ENCODE measurements at regions not wholly inside any gene's neighbourhood (a gene's known extent, or its start where the extent isn't known, plus 50 kb on each side); places are given as distances from the start of the nearest gene placed in this dataset.

GRCh38 chr16:7026639-7027038, 306.0 kb upstream of the RBFOX1 start:
- POLR2A ChIA-PET, result no interaction called here
- DNase-seq (no peak), ATAC-seq (no peak)
- Mint-ChIP-seq H3K27me3 (peaks cover 2% of the 10 kb centered on the region), H3K4me3 (no peak overlapping the region), H3K27ac (no peak overlapping the region), H3K4me1 (ENCODE audit: low read depth) (no peaks in the 10 kb centered on the region), H3K9me3 (peaks cover 18% of the 10 kb centered on the region), H3K36me3 (ENCODE audit: low read depth) (no peaks in the 10 kb centered on the region)
- intact Hi-C loops (cut with micrococcal nuclease), result no loop called here
- CTCF ChIA-PET, result interaction anchor here (1.0 kb wide), 1 partner anchor 12 kb away, joined by 3 read pairs; no protein-coding TSS in a partner anchor
- no peak for TF ChIP-seq CTCF (IDR thresholded peaks at IDR 0.05)

GRCh38 chr16:7025616-7026190, 306.9 kb upstream of the RBFOX1 start:
- DNase-seq (peak; percentile 64), ATAC-seq (no peak)
- H3K9me3 Mint-ChIP-seq, result peaks cover 16% of the 10 kb centered on the region
- no peak overlapping the region for H3K27ac Mint-ChIP-seq
- TF ChIP-seq CTCF (IDR thresholded peaks at IDR 0.05), result peak; percentile 51
- ChIA-PET CTCF (interaction anchor here (0.6 to 1.0 kb wide), 4 partner anchors 13 to 563 kb away, joined by 3 read pairs; no protein-coding TSS in a partner anchor), POLR2A (interaction anchor here (0.6 kb wide), 1 partner anchor 33 kb away, joined by 3 read pairs; no protein-coding TSS in a partner anchor)
- intact Hi-C loops (cut with micrococcal nuclease), result no loop called here
- no peaks in the 10 kb centered on the region for H3K4me1 Mint-ChIP-seq (ENCODE audit: low read depth)
- H3K36me3 Mint-ChIP-seq (ENCODE audit: low read depth), result no peaks in the 10 kb centered on the region
- peaks cover 2% of the 10 kb centered on the region for H3K27me3 Mint-ChIP-seq
- H3K4me3 Mint-ChIP-seq, result no peak overlapping the region

- Mint-ChIP-seq H3K36me3 (ENCODE audit: low read depth) (no peaks in the 10 kb centered on the region), H3K9me3 (peaks cover 2% of the 10 kb centered on the region), H3K4me3 (no peak overlapping the region), H3K27ac (no peak overlapping the region), H3K27me3 (peaks cover 2% of the 10 kb centered on the region), H3K4me1 (ENCODE audit: low read depth) (no peaks in the 10 kb centered on the region)
- CTCF ChIA-PET, result no interaction called here
- DNase-seq (no peak), ATAC-seq (no peak)
- POLR2A ChIA-PET, result no interaction called here
- TF ChIP-seq CTCF (IDR thresholded peaks at IDR 0.05), result no peak
- intact Hi-C loops (cut with micrococcal nuclease), result no loop called here
These were observed 310.9 kb upstream of the RBFOX1 start for GRCh38 chr16:7021653-7022275.

- intact Hi-C loops (cut with micrococcal nuclease), result no loop called here
- Mint-ChIP-seq H3K27ac (no peak overlapping the region), H3K9me3 (peaks cover 2% of the 10 kb centered on the region), H3K36me3 (ENCODE audit: low read depth) (no peaks in the 10 kb centered on the region), H3K4me3 (no peak overlapping the region), H3K27me3 (no peaks in the 10 kb centered on the region), H3K4me1 (ENCODE audit: low read depth) (no peaks in the 10 kb centered on the region)
- CTCF ChIA-PET, result no interaction called here
- POLR2A ChIA-PET, result no interaction called here
- TF ChIP-seq CTCF (IDR thresholded peaks at IDR 0.05), result no peak
- no peak for DNase-seq
- no peak for ATAC-seq
These were observed 315.5 kb upstream of the RBFOX1 start for GRCh38 chr16:7017006-7017662.

- Mint-ChIP-seq H3K4me3 (no peak overlapping the region), H3K4me1 (ENCODE audit: low read depth) (no peaks in the 10 kb centered on the region), H3K27ac (no peak overlapping the region), H3K27me3 (no peaks in the 10 kb centered on the region), H3K9me3 (peaks cover 10% of the 10 kb centered on the region), H3K36me3 (ENCODE audit: low read depth) (no peaks in the 10 kb centered on the region)
- no peak for ATAC-seq
- ChIA-PET POLR2A (no interaction called here), CTCF (no interaction called here)
- no peak for DNase-seq
- intact Hi-C loops (cut with micrococcal nuclease), result no loop called here
- no peak for TF ChIP-seq CTCF (IDR thresholded peaks at IDR 0.05)
These were observed 317.9 kb upstream of the RBFOX1 start for GRCh38 chr16:7014756-7015155.

Data from activated CD8-positive, alpha-beta T cell treated with anti-CD3 and anti-CD28 coated beads for 36 hours (primary cell).